ENCODE measurements at regions not wholly inside any gene's neighbourhood (a gene's known extent, or its start where the extent isn't known, plus 50 kb on each side); places are given as distances from the start of the nearest gene placed in this dataset.
A peak's percentile ranks its signal among the peaks of the same experiment; 100 is the strongest.

DNA sequence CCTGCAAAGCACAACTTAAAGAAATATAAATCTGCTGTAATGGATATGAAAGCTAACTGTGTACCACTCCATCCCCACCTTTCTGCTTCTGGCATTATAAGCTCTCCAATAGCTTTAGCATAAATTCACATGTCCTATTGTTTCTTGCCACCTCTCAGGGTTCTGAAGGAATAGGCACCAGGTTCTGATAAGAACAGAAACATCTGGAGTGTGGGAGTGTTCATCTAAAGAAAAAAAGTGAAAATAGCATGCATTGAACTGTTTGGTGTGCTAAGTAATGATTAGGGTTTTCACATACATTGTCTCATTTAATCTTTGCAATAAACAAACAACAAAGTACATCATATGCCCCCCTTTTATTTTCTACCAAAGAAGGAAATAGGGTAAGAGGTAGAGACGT is 72.3 kb downstream of the FAM76B start:
- DNase-seq: no peak

DNA sequence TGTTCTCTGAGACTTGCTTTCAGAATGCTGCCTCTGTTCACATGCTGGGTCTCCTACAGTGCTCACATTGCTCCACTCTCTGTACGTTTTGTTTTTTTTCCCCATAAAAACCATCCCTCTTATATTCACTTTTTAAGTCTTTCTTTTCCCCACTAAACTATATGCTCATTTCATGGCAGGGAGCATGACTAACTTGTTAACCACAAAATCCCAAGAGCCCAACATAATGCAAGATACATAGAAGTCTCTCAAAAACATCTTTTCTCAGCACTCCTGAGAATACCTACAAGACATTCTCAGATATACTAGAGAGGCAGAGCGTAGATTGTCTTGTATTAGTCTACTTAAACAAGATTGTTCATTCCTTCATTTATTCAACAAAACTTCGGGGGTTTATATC is 73.3 kb downstream of the FAM76B start:
- DNase-seq: no peak

DNA sequence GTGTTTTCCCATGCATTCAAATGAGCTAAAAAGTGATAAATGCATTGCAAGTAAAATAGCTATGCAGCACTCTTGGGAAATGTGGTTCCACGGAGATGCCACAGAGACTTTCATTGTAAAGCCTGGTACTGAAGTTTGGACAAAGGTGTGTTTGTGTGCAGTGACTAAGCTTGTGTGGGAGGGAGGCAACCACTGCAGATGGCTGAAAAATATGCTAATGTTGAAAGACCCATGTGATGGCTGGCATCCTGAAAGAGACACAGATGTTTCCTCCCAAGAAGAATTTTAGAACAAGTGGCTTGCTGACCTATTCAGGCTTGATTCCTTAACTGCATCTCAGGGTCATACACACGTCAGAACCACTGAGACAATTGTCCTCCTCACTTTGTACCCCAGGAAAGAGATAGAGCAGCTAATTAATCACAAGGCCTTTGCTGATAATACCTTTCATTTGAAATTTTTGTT is 73.8 kb downstream of the FAM76B start:
- DNase-seq: no peak

- no peak for DNase-seq
Observed at GRCh38 chr11:95714843-95715776, 74.5 kb downstream of the FAM76B start.

- no peak for DNase-seq
Observed at GRCh38 chr11:95713428-95713827, 76.2 kb downstream of the FAM76B start.

GRCh38 chr11:95711945-95712221 is 77.7 kb downstream of the FAM76B start:
- DNase-seq: no peak

- no peak for DNase-seq
Observed at GRCh38 chr11:95711162-95711944, 78.2 kb downstream of the FAM76B start.

GRCh38 chr11:95708681-95709080 is 80.9 kb downstream of the FAM76B start:
- DNase-seq: no peak

DNA sequence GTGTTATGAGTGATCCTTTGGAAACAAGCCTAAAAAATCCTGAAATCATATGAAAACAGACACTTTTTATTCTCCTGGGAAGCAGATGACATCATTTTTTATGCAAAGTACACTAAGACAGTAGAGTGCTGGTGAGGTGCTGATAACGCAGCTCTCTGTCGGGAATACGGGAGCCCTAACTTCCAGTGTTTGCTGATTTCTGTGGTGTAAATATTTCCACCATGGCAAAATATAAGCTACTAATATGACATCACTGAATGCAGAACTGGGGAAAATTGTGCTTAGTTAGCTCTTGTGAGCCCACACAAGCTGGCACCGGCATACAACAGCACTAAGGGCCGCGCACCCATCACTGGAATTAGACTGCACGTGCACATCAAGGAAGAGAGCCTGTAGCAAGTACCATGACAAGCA is 82.6 kb downstream of the FAM76B start:
- DNase-seq: no peak

DNA sequence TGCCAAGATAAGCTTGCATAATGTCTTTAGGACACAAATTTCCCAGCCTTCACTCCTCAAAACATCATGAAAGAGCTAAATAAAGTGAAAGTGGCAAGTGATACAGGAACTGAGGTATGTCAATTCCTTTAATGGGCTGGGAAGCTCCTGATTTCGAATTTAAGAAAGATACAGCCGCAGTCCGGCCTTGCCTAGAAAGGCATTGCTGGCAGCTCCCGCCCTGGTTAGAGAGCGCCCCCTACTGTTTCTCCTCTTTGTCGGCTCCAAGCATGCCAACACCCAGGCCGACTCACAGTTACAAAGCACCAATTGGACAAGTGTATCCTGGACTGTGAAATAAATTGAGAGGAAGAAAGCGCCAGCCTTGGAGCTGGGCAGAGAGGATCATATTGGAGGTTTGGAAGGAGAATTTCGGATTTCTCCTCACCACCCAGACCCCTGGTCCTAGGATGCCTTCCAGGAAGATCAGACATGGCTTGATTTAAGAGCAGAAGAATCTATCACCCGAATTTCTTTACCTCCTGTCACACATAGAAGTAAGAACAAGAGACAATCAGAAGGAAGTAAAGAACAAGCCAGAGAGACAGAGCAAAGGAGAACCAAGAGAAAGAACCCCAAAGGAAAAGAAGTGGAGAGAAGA is 84.0 kb downstream of the FAM76B start:
- peak; percentile 97 for DNase-seq

DNA sequence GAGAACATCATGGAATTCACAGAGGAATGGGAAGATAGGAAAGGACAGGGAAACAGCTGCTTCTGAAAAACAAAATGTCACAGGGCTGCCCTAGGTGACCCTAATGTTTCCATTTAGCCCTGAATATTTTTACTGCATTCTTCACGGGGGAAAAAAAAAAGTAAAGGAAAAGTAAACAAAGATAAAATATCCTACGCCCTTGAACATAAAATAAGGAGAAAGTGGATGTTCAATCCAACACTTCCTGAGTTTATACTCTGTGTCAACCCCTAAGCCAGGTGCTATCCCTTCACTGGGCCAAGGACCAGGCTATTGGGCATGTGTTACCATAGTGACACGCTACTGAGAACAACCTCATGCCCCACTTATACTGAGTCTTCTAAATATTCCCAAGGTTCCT is 84.7 kb downstream of the FAM76B start:
- DNase-seq: peak; percentile 96

DNA sequence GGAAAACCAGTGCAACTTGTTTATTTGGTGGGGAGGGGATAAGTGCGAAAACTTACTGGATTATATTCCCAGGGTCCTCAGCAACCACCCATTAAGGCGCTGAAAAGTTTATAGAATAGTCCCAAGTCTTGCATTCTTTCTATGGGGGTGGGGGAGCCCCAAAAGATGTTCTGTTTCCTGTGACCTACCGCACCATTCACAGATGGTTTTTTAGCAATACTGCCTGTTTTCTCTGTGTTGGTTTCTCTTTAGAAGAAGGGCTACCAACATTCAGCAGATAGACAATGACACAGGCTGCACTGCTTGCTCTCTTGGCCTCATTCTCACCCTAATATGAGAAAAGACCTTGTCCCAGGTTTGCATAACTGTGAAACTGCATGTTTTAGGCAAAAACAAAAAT is 86.5 kb downstream of the FAM76B start:
- DNase-seq: no peak

DNA sequence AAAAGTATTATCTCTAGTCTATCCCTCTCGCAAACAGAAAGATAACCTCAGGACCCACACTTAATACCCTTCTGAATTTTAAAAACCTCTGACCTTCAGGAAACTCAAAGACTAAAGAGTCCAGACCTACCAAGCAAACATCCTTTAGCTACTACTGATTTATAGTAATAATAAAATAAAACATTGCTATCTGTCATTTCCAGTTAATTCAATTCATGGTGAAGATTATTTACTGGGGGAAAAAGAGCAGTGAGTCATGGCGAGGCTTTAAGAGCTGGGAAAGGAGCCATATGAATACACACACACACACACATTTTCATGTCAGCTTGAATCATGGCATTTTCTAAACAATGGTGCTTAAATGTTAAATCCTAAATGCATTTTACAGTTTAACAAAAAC is 87.1 kb downstream of the FAM76B start:
- peak; percentile 40 for DNase-seq

GRCh38 chr11:95700471-95700817 is 89.1 kb downstream of the FAM76B start:
- DNase-seq: no peak

DNA sequence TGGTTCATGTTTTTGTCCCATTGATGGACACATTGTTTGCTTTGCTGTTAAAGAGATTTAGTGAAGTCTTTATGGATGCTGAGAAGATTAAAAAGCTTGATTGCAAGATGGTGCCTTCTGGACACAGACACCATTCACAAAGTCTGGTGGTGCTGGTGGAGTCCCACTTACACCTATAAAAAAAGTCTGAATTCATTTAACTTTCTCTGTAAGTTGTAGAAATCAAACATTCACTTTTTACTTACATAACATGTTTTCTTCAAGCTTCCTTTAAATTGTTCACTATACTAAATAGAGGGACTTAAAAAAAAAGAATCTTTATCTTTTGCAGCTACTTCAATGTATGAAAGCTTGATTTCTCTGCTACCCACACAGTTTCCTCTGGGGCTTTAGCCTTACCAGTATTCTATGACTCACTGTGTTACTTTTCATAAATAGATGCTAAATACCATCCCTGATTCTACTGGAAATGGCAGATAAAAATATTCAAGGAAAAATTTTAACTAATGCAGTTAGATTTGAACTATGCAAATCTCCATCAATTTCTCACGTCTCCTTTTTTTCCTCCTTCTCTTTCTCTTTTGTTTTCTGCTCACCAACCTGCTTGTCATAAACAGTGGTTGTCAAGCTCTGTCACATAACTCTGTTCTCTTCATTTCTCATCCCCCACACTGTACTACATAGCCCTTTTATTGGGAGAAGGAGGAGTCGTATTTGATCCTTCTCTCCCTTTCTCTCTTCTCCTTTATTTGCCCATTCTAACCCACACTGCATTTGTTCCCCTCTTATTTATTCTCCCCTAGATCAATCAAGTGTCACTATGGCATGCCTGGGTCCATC is 89.7 kb downstream of the FAM76B start:
- DNase-seq: no peak

GRCh38 chr11:95698676-95699557 is 90.7 kb downstream of the FAM76B start:
- DNase-seq: no peak

DNA sequence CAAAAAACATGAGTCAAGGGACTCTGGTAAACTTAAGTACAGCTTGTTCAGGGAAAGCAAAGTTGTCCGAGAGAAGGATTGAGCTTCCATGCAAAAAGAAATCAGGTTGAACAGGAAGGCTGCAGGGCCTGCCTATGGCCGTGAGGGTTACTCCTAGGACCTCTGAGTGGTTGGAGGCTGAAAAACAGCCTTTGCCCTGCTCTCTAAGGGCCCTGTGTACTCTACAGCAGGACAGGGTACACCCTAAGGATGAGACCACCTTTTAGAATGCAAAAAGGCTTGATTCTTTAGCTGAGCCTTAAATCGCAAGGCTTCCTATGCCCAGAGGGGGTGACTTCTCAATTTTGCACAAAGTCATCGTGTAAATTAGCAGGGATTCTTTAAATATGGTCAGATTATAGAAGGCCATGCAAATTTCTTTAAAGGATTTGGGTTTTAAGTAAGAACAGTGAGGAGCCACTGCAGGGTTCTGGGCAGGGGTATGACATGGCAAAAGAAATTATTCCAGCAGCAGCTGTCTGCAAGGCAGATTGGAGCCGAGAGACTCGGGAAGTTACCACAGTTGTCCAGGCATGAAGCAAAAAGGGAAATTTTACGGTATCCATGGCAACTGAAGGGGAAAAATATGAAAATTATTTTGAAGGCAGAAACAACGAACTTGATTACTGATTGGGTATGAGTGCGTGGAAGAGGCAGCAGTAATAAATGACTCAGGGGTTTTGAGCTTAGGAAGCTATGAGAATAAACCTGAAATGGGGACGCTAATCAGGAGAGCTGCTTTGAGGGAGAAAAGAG is 91.8 kb downstream of the FAM76B start:
- DNase-seq: no peak

DNA sequence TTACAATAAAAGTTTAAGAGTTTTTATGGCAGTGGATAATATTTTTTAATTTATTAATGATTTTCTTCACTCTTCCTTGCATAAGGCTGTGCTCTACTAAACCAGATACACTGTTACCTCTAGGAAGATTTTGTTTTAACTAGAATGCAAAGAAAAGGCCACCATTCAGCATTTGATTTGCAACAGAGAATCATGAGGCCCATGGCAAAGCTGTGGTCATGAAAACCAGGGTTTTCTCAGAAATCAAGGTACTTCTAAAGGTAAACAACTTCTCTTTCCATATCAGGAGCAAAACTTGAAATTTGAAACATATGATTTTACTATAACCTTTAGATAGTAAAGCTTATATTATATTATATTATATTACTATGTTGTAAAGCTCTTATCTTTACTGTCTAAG is 94.4 kb downstream of the FAM76B start:
- DNase-seq: no peak

DNA sequence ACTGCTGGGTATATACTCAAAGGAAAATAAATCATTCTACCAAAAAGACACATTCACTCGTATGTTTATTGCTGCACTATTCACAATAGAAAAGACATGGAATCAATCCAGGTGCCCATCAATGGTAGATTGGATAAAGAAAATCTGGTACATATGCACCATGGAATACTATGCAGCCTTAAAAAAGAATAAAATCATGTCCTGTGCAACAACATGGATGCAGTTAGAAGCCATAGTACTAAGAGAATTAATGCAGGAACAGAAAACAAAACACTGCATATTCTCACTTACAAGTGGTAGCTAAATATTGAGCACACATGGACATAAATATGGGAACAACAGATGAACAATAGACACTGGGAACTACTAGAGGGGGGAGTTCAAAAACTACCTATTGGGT is 96.3 kb downstream of the FAM76B start:
- DNase-seq: no peak

DNA sequence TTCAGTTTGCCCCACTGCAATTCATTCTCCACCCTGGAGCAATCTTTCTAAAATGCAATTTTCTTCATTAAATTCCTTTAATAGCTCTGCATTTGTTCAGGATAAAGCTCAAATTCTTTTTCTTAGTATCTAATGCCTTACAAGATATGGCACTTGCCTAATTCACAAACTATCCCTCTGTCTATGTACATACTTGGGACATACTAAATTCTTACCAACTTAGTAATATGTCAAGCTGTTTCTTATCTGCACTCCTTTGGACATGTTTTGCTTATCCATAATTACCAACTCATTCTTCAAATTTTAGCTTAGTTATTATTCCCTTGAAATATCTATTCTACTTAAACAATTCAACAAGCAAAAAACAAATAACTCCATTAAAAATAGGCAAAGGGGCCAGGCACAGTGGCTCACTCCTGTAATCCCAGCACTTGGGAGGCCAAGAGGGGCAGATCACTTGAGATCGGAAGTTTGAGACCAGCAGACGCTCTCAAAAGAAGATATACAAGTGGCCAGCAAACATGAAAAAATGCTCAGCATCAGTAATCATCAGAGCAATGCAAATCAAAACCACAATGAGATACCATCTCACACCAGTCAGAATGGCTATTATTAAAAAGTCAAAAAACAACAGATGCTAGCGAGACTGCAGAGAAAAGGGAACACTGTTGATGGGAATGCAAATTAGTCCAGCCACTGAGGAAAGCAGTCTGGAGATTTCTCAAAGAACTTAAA is 96.9 kb downstream of the FAM76B start:
- no peak for DNase-seq
